GM18502 (cell line): ENCODE measurements at regions not wholly inside any gene's neighbourhood (a gene's known extent, or its start where the extent isn't known, plus 50 kb on each side); places are given as distances from the start of the nearest gene placed in this dataset.
"Not testable (repeated sequence)": the region's sequence is repeated elsewhere in the genome, so short reads cannot be mapped to it uniquely, and the experiment has no call there.

Experiments used
- ATAC-seq: cut with Tn5 transposase; IDR thresholded peaks from one replicate; pipeline ENCODE4 v1.9.1; 2021; ENCODE audit warnings: mild to moderate bottlenecking; ENCODE audit not compliant: unreplicated experiment, poor library complexity

- no peak for ATAC-seq
These were observed 101.2 kb upstream of the TRIB2 start for GRCh38 chr2:12615509-12615908.

DNA sequence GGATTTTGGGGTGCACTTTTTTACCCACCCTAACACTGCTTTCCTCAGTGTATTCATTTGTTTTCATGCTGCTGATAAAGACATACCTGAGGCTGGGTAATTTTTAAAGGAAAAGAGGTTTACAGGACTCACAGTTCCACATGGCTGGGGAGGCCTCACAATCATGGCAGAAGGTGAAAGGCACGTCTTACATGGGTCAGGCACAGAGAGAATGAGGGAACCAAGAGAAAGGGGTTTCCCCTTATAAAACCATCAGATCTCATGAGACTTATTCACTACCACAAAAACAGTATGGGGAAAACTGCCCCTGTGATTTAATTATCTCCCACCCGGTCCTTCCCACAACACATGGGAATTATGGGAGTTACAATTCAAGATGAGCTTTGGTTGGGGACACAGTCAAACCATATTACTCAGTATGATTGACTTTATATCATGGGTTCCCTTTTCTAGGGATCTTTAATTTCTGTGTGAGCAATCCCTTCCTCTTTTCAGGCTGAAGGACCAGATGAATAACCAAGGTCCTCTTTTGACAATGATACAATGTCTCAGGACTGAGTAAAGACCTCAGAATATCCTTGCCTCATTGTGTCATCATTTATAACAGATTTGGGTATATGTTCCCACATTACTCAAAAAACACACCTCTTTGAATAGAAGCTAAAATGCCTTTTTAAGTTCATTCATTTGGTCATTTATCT is 100.1 kb upstream of the TRIB2 start:
- ATAC-seq, result no peak

GRCh38 chr2:12617366-12617765 is 99.4 kb upstream of the TRIB2 start:
- no peak for ATAC-seq

DNA sequence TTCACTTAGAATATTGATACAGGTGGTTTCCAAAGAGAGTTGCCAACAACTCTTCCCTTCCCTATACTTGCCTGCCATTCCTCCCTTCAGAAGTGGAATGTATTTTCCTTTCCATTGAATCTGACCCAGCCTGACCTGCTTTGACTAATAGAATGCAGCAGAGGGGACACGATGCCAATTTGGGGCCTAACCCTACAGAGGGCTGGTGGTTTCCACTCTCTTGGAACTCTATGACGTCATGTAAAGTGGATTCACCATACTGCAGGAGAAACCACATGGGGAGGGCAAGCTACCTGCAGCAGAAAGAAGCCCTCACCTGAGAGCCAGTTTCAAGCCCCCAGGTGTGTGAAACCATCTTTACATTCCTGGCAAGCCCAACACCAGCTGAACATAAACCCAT is 98.9 kb upstream of the TRIB2 start:
- ATAC-seq, result no peak

DNA sequence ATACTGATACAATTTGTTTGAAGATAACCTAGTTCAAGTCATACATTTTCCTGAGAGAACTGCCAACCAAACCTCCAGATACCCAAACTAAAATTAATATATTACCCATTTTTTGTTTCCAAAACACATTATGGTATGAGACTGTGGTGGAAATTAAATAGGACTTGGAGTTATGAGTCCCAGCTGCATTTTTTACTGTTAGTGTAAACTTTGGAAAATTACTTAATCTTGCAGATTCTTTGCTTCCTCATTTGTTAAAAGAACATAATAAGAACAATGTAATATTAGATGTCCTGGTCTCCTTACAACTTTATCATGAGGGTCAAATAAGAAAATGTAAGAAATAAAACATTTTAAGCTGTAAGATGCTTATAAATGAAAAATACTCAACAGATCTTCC is 98.2 kb upstream of the TRIB2 start:
- ATAC-seq, result no peak

- no peak for ATAC-seq
These were observed 96.8 kb upstream of the TRIB2 start for GRCh38 chr2:12619975-12620374.

GRCh38 chr2:12620759-12621158 is 96.0 kb upstream of the TRIB2 start:
- ATAC-seq, result no peak

- no peak for ATAC-seq
These were observed 93.7 kb upstream of the TRIB2 start for GRCh38 chr2:12623051-12623450.

GRCh38 chr2:12624384-12624783 is 92.4 kb upstream of the TRIB2 start:
- ATAC-seq, result no peak

- no peak for ATAC-seq
These were observed 91.7 kb upstream of the TRIB2 start for GRCh38 chr2:12624905-12625598.

- not testable (repeated sequence) for ATAC-seq
These were observed 88.2 kb upstream of the TRIB2 start for GRCh38 chr2:12628541-12628940.

DNA sequence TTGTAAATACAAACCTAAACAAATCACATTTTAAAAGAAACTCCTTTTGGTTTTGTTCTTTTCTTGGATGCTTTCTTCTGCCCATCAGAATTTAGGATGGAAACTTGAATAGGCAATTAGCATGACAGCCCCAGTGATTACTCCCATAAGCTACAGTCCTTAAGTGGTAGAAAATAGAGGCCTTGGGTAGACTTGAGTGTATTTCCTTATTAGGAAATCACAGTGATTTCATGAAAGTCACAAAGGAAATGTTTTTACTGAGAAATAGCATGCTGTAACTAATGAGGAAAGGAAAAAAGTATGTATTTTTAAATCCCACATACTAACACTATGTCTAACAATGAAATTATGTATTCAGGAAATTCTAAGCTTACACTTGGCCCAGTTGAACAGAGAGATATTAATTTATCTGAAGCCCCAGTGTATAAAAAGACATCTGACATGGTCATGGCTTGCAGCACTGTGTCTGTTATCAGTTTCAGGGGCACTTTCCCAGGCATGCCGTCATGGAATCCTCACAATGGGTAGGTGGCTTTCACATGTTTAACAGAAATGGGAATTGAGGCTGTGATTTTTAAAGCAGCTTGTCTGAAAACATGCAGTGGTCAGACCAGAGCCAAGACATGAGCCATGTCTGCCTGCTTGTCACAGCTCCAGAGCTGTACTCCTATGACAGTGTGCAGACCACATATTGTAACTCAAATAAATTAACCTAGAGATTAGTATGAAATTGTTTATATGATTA is 79.7 kb upstream of the TRIB2 start:
- ATAC-seq, result no peak

- no peak for ATAC-seq
These were observed 79.0 kb upstream of the TRIB2 start for GRCh38 chr2:12637754-12638153.

GRCh38 chr2:12641441-12641840 is 75.3 kb upstream of the TRIB2 start:
- no peak for ATAC-seq

GRCh38 chr2:12642332-12642731 is 74.4 kb upstream of the TRIB2 start:
- ATAC-seq, result no peak

GRCh38 chr2:12642859-12643258 is 73.9 kb upstream of the TRIB2 start:
- no peak for ATAC-seq

DNA sequence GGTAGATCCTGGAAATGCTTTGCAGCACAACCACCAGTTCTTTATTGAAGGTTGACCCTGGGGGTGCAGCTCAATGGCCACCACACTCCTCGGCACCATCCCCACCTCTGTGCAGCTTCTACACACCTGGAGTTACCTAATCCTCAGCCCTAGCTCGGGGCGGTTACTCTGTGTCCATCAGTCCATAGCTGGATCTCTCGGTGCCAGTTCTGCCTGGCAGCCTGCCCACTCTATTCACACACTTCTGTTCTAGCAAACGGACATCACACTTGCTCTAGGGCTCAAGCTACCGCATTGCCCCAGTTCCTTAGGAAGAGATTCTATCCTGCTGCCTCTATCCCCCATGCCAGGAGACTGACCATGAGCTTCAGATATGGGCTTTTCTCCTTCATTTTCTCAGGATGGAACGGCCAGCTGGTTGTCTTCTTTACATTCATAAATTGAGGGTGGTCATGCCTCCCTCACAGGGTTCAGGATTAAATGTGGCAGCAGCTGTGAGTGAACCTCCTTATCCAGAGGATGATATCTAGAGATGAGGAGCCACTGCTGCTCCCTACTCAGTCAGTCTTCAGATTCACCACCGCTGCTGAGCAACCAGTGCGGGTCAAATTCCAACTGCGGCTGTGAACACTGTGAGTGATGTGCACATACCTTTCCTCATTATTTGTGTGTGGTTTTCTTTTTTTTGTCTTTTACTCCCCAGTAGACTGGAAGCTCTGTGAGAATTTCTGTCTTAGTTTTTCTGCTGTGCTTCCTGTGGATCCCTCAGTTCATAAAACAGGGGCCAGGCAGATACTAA is 66.9 kb upstream of the TRIB2 start:
- ATAC-seq, result no peak

DNA sequence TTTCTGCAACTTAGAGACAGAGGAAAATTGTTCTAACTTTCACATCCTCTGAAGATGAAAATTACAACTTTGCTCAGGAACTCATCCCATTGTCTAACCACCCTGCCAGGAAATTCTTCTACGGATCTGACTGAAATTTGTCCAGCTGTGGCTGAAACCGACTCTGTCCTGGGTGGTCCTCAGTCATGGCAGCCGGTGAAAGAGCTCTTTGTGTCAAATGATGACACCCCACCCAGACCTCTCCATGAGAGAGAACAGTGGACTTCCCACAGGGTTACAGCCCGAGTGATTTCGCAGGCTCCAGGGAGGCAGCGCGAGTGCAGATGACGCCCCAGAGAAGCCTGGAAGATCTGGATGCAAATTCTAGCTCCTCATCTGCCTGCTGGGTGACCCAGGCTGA is 65.1 kb upstream of the TRIB2 start:
- no peak for ATAC-seq

- no peak for ATAC-seq
These were observed 64.0 kb upstream of the TRIB2 start for GRCh38 chr2:12652723-12653122.

GRCh38 chr2:12657560-12657959 is 59.2 kb upstream of the TRIB2 start:
- ATAC-seq, result no peak
